ENCODE measurements at regions not wholly inside any gene's neighbourhood (a gene's known extent, or its start where the extent isn't known, plus 50 kb on each side); places are given as distances from the start of the nearest gene placed in this dataset.

DNA sequence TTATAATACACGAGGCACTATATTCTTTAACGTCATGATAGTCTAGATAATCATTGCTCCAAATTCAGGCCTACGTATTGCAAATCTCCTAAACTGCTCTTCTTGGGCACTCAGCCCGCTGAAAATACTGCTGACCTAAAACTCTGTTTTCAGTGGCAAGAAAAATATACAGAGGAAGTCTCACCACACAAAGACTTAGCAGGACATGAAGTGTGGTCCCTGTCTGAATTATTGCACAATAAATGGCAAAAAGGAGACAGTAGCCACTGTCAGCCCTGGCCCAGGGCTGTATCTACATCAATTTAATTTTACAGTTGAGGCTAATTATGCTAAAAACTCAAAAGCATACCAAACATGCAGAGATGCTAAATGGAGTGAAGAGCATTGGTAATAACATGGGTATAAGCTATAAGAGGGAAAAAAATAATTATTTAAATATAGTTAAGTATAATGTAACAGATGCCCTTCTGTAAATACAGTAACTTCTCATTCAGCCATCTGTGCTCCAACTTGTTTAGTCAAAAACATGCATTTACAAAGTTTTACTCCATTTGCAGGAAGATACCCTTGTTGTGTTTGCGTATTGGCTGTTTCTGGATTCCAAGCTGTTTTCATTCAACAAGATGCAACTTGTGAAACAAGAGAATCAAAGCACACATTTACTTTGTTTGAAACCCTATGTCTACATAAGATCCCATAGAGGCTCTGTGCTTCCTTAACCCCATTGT is 800.0 kb upstream of the LUZP2 start:
- no peak for DNase-seq

DNA sequence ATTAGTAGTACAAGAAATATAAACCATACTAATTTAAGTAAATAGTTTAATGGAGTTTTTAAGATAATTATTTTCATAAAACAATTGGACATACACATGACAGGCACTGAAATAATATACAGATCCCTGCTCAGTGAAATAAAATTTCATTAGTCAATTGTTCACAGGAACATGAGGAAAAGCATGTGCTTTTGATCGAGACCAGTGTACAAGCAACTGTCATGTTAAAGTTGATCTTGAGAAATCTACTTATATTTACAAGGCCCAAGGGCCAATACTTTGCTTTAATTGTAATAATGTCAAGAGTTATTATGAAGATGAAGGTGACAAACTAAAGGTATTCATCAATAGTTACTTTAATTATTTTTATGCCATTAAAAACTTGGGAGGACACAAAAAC is 792.7 kb upstream of the LUZP2 start:
- no peak for DNase-seq

DNA sequence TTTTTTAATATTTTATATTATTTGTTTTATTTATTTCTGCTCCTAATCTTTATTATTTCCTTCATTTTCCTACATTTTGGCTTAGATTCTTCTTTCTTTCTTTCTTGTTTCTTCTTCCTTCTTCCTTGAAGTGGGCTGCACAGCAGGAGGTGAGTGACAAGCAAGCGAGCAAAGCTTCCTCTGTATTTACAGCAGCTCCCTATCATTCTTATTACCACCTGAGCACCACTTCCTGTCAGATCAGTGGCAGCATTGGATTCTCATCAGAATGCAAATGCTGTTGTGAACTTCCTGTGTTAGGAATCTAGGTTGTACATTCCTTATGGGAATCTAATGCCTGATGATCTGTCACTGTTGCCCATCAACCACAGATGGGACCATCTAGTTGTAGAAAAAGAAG is 784.9 kb upstream of the LUZP2 start:
- no peak for DNase-seq

DNA sequence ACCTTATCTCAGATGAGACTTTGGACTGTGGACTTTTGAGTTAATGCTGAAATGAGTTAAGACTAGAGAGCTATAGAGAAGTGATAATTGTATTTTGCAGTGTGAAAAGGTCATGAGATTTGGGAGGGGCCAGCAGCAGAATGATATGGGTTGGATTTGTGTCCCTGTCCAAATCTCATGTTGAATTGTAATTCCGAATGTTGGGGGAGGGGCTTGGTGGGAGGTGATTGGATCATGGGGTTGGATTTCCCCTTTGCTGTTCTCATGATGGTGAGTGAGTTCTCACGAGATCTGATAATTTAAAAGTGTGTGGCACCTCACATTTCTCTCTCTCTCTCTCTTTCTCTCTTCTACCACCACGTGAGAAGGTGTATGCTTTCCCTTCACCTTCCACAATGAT is 777.8 kb upstream of the LUZP2 start:
- DNase-seq = no peak

DNA sequence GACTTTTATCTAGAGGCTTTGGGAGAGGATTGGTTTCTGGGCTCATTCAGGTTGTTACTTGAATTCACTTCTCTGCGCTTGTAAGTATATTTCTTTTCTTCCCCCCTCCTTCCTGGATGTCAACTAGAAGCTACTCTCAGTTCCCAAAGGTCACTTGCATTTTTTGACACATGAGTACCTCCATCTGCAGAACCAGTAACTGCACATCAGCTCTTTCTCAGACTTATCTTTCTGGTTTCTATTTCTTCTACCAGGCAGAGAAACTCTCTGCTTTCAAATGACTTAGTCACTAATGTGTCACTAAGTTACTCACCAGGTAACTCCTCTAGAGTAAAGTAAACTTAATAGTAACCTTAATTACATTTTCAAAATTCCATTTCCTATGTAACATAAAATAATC is 773.0 kb upstream of the LUZP2 start:
- DNase-seq = no peak

DNA sequence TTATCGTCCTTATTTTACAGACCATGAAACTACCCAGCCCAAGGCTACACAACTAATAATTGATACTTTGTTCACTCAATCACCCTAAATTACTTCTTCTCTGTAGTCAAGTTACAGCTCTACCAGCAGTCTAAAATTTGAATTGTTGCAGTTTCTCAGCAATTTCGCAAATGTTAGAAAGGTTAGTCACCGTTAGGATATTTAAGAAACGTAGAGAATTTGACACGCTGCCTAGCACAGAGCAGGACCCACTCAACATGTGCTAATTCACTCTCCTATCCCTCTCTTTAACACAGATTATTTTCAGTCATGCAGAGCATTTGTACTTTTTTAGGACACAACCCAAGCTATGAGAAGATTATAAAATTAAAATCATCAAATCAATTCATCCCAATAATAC is 771.1 kb upstream of the LUZP2 start:
- no peak for DNase-seq

DNA sequence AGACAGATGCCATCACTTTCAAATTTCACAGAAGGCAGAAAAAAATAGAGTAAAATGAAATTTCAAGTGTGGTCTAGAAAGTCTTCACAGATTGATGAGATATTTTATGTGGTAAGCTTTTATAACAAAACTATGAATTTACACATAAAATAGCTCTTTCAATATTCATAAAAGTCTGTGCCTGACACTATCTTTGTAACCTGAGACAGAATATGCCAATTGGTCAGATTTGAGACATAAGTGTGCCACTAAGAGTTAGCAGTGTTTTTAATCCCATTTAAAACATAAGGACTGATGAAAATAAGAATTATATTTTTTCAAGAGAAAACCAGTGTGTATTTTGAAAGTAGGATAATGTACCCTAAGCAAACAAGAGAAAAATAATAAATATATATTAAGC is 769.5 kb upstream of the LUZP2 start:
- no peak for DNase-seq

DNA sequence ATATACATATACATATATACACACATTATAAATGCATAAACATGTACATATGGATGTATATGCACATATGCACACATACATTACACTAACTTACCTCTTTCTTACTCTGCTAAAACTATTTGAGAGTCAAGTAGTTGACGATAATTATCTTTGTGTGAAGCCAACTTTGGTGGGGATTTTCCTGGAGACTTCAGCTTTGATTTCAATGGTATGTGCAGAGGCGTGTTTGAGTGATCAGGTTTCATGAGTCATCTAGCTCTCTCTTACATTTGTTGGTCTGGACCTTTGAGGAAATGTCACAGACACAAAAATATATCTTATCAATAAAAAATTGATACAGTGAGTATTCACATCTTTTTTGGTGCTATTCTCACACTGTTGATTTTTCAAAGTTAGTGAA is 769.1 kb upstream of the LUZP2 start:
- DNase-seq = no peak

DNA sequence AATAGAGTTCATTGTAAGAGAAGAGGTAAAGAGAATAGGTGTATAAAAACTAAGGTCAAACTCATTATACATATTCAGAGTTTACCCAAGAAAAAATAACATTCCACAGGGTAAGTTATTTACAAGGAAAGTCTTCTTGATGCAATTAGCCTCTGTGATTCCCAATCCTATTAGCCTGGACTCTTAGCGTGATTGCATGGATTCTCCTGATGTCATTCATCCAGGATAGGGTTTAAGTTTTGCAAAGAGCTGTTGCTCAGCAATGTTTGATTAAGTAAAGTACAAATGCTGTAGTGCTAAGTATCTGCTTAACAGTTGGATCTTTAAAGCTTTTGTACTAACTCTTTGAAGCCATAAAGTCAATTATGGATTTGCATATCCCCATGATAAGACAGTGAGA is 767.8 kb upstream of the LUZP2 start:
- DNase-seq = no peak

DNA sequence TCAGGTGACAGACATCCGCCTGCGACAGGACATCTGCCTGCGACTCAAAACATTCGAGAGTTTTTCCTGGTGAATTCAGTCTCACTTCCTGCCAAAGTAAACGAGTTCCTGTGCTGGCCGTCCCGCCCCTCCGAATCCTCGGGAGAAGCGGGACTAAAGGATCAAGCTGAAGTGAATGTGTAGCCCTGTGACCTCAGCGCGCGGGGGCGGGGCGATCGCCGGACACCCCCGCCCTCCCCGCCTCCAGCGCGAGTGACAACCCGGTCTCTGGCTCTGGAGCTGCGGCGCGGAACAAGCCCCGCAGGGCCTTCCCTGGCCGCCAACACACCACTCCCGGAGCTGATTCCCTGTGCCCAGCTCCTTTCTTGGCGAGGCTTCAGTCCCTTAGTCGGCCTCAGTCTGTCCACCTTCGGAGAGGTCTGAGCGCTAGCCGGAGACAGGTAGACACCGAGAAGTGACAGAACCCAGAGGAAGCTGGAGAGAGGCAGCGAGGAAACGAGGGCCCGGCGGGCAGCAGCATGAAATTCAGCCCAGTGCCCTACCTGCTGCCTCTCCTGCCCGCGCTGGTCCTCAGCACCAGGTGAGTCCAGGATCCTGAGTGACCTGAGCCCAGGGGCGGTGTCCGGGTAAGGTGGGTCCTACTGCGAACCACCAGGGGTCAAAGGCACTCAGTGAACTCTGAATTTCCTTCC is 766.4 kb upstream of the LUZP2 start:
- no peak for DNase-seq

DNA sequence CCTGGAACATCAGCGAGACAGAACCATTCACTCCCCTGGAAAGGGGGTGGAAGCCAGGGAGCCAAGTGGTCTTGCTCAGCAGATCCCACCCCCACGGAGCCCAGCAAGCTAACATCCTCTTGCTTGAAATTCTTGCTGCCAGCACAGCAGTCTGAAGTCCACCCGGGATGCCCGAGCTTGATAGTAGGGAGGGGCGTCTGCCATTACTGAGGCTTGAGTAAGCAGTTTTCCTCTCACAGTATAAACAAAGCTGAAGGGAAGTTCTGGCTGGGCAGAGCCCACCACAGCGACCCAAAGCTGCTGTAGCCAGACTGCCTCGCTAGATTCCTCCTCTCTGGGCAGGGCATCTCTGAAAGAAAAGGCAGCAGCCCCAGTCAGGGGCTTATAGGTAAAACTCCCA is 764.8 kb upstream of the LUZP2 start:
- no peak for DNase-seq

DNA sequence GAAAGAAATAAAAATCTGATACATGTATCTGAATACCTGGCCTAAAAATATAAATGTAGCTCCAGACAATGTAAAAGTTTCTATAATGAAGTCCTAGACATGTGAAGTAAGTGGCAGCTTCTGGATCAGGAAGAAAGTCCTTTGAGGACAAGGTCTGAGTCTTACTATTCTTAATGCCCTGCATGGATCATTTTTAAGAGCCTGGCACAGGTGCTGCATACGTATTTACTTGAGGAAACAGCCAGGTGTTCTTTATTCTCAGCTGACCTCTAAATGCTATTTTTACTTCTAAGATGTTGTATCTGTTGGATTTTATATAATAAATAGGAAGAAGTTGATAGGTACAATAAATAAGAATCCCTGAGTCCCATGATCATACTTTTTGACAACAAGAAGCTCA is 750.0 kb upstream of the LUZP2 start:
- DNase-seq = no peak

DNA sequence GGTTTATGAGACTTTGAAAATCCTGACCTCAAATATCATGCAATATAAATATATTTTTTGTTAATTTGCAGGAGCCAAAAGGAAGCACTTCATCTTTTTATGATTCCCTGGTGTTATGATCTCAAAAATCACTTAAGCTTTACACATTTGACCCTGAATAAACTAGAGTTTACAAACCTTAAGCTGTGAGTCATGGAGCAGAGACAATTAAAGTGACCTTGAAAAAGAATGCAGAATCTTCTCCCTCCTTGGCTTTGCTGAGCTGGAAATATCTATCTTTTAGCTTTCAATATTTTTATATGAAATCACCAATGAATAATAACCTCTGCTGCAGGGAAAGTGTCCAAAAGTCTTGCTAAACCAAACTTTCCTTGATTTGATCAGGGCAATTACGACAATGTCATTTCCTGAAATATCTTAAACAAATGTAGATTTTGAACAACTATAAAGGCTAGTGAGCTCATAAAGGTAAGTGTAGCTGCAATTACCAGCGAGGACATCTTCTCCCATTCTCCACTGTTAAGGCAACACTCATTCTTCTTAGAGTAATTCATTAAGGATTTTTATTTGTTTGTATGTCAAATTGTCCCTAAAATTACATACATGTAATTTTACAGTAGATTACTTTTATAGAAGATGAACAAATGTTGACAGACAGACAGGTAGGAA is 747.0 kb upstream of the LUZP2 start:
- no peak for DNase-seq

DNA sequence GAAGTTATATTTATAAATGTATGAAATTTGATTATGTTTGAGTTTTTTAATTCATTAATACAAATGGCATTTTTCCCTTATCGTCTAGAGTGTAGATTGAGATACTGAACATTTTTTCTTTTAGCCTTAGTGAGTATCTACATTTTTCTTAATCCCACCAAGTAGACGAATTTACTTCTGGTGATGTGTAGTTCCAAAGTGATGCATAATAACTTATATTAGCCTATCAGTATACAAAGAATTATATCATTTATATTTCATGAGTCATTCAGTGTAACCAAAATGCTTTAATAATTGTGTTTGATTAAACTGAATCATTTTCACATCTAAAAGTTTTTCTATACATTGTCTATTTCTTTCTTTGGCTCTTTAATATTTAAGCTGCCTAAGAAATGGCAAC is 745.6 kb upstream of the LUZP2 start:
- DNase-seq = no peak

DNA sequence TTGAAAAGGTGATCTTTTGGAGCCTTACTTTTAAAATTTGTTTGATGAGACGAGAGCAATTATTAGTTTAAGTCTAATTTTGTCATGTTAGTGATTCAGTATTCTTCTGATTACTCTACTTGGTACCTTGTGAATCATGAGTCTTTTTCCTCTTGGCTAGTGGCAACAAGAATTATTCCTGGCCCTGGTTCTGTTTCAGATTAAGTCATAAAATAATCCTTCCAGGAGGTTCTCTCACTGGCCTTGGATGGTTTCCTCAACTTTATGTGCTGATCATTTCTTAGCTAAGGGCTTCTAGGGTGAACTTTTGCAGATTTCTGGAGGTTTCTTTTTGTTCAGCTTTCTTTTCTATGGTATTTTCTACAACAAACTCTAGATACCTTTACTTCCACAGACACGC is 741.8 kb upstream of the LUZP2 start:
- no peak for DNase-seq

DNA sequence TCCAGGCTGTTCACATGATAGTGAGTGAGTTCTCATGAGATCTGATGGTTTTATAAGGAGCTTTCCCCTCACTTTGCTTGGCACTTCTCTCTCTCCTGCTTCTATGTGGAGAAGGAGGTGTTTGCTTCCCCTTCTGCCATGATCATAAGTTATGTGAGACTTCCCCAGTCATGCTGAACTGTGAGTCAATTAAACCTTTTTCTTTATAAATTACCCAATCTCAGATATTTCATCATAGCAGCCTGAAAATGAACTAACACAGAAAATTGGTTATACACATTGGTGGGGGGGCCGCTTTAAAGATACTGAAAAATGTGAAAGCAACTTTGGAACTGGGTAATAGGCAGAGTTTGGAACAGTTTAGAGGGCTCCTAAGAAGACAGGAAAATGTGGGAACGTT is 741.1 kb upstream of the LUZP2 start:
- no peak for DNase-seq

DNA sequence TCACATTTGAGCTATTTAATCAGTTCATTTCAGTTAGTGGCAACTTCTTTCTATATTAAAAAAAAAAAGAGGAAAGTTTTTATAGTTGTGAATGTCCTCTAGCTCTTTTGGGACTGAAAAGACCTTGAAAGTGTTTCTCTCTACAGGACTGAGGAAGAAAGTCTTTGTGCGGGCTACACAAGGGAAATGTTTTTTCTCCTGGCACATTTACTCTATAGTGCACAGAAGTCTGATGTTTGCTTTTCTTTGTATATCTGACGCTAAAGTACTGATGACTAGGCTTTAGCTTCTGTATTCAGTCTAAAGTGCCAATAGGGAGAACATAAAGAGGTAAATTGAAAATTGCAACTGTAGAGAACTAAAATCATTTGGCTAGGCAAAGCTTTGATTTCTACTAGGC is 737.4 kb upstream of the LUZP2 start:
- DNase-seq = no peak

DNA sequence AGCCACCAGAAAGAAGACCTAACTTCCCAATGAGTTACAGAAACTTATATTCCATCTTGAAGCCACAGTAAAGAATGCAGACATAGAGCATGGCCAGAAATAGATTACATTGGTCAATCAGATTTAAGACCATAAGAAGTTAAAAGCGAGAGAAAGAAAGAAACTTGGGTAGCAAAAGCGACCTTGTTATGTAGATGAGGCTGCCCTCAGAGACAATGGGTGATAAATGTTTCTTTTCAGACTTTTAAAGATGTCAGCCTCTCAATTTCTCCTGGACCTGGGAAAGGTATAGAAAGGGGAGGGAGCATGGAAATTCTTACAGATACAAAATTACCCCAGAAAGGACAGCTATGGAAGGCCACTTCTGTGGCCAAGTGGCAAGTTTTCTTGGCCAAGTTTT is 732.6 kb upstream of the LUZP2 start:
- DNase-seq = no peak

DNA sequence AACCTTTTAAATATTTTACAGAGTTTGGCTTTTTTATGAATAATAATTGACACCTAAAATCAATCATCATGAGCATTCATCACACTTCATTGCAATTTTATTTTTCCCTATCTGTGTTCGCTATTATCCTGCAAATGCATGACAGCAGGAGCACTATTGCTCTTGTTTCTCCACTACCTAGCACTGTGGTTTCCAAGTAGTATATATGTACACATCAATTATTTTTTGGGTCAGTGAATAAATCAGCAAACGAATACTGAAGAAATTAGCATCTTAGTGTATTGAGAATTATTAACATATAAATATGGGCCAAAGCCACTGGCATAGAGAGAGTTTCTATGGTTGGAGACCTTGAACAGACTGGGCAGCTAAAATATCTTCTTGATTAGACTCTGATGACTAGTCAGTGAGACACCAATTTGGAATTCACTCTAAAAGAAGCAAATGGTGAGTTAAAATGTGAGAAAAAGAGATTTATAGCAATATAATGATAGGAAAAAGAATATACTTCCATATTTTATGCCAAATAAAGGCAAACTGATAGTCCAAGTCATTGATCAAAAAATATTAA is 731.1 kb upstream of the LUZP2 start:
- no peak for DNase-seq

DNA sequence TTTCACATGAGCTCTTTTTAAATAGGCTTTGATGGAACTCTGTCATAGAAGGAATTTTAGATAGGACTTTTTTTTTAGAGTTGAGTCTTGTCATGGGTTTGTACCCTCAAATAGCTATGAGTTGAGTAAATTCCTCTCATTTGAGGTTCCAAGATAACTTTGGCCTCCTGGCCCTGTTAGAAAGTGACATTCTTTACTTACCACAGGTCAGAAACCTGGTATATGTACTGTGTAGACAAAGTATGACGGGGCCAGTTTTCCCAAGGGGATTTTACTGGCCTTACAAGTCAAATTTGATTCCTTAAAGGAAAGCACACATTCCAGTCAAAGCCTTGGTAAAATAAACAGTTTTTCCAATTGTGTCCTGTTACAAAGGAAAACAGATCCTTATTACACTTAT is 729.3 kb upstream of the LUZP2 start:
- no peak for DNase-seq

DNA sequence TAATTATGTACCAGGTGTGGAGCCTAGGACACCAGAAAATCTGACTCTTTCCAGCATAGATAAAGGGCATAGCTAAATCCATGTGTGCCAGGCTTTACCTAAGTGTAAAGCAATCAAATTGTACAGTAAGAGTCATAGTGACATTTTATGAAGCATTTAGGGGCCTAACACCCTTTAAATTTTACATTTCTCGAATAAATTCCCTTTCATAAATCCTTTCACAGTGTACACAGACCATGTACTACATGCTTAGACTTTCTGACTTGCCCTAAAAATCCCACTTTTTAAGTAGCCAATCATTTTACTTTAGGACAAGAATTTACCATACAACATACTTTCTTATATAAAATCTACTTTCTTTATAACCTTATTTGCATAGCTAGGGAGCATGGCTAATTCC is 727.6 kb upstream of the LUZP2 start:
- DNase-seq = no peak

DNA sequence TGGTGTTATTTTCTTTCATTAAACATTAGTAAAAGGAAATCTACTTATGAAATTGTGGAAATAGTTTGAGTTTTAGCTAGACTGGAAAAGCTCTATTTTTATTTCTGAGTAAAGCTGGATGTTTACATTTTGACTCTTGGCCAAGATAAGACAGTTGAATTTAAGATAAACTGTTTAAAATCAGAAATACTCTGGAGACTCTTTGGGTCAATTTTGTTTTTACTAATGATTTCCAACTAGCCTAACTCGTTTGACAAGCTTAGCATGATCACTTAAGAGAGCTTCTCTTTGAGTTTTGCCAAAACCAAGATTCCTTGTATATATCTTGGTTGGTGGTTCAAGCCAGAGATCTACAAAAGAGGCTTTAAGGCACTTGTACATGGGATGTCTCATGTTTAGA is 724.8 kb upstream of the LUZP2 start:
- no peak for DNase-seq

DNA sequence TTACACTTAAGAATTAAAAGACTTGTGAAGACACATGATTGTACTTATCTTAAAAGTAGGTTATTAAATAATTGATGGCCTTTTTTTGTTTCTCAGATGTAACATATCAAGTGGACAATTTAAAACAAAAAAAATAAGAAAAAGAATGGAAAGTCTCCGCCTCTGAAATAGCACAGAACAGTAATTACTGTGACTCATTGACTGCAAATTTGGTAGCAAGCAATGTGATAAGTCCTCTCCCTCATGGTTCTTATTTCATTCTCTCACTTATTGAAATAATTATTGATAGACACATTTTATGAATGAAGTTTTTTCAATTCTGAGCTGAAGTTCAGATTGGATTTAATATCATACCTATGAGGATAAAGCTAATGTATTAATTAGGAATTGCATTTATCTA is 717.9 kb upstream of the LUZP2 start:
- DNase-seq = no peak

DNA sequence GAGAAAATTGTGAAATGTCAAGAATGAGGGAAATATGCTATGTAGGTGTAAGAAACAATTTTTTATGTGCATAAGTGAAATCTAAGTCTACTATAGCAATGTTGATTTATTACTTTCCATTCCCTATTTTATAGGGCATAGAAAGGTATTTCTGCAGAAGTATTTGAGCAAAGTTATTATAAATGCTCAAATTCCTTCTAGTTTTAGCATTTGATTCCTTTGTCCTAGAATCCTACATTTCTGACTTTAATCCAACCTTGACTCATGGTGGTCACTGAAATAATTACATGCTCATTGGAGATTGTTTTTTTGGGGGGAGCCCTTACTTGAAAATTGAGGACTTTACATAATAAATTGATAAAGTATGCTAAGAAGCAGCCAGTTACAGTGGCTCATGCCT is 716.6 kb upstream of the LUZP2 start:
- no peak for DNase-seq

All from activated CD4-positive, alpha-beta T cell treated with anti-CD3 and anti-CD28 coated beads, Interleukin-2, Interleukin-6, amounts not matched to agents 100 ng/mL and 50 ng/mL, durations not matched to agents 16 hours and 8 hours (primary cell).